NCI-H2107 treated with DMSO at 0.1 percent for 48 hours (cell line): ENCODE measurements at regions not wholly inside any gene's neighbourhood (a gene's known extent, or its start where the extent isn't known, plus 50 kb on each side); places are given as distances from the start of the nearest gene placed in this dataset.

Experiments used
- DNase-seq: peaks from one replicate; lab custom pipeline; 2025; ENCODE audit not compliant: unreplicated experiment; lab: John Stamatoyannopoulos, UW

DNA sequence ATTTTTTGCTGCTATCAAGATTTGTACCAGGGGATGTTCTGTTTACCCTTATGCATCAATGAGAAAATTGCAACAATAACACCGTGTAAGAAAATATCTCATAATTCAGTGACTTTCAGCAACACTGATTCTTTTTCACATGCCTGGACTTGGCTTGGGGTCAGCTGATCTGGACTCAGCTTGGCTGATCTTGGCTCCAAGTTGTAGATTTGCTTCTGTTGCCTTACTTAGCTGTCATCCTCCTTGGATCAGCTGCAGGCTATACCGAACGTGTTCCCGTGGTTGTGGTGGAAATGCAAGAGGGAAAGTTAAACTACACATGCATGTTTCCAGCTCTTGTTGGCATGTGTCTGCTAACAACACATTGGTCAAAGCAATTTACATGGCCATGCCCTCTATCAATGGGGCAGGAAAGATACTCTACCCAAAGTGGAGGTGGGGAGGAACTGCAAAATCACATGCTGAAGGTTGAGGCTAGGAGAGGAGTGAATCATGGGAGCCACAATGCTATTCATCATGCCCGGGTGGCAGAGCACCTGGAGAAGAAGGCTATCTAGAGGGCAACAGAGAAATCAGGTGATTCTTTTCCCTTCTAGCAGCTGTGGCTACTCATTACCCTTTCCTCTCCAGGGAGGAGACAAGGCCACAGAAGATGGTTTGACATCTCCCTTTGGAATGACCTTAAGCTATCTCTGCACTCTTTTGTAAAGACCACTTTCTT lies 1276.3 kb upstream of the AUTS2 start:
- no peak for DNase-seq

DNA sequence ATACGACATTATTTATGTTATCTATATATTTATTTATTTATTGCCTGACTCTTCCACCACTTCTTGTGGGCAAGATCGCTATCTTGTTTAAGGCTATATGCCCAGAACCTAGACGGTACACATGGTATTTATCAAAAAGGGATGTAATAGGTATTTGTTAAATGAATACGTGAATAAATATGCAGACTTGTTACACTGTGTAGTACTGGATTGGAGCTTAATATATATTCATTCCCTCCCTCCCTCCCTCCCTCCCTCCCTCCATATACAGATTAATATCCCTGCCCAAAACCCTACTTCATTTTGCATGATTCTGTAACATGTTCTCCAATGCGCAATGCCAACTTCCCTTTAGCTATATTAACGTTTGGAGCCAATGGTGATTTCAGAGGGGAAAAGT lies 1273.7 kb upstream of the AUTS2 start:
- DNase-seq: no peak

DNA sequence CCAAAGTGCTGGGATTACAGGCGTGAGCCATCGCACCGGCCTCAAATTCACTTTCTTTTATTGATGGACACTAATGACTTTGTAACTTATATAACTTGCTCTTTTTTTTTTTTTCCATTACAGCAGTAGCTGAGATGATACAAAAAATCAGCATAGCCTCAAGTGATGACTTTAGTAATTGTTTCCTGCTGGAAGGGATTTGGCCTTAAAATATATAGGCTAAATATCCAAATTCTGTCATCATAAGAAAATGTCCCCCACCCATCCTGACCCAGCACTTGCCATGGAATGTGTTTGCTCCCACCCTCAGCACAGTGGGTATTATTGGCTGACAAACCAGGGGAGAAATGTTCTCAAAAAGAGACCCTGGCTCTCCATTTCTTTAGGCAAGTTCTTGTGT lies 1264.1 kb upstream of the AUTS2 start:
- DNase-seq: no peak

DNA sequence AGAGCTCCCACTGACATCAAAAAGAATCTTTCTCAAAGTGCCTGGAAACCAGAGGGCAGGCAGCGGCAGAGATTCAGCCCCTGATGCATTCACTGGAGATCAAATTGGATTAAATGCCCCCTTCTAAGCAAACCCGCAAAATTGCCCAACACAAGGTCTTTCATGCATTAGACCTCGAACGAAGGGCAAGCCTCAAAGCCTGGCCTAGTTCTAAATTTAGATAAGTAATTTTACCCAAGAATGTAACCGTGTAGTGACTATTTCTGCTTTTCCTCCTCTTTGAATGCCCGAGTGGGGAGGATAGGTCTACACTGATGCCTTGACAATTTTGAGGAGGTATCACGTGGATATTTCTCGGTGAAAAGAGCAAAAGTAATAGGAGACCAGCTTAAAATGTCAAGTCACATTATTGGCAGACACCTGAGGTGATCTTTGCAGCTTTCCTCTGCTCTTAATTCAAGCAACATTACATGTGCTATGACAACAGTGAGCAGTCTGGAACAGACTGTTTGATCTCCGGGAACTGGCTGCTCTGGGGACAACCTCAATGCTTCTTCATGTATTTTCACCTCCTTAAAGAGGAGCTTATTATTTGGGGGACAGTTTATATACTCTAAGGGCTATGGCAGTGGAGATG lies 1263.5 kb upstream of the AUTS2 start:
- no peak for DNase-seq

DNA sequence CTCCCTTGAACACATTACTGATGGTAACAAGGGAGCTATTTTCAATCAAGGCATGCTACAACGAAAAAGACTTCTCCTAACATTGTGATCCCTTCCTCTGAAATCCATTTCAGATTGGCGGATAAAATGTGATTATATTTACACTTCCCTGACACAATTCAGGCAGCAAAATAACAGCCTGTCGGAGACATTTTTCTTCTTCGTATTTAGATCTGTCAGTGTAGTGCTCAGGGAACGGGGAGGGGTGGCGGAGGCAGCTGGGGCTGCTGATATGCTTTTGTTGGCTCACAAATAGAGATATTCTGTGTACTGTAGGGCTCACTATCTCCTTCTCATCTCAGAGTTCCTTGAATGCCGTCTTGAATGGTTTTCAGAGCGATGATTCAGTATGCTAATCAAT lies 1261.7 kb upstream of the AUTS2 start:
- DNase-seq: no peak

DNA sequence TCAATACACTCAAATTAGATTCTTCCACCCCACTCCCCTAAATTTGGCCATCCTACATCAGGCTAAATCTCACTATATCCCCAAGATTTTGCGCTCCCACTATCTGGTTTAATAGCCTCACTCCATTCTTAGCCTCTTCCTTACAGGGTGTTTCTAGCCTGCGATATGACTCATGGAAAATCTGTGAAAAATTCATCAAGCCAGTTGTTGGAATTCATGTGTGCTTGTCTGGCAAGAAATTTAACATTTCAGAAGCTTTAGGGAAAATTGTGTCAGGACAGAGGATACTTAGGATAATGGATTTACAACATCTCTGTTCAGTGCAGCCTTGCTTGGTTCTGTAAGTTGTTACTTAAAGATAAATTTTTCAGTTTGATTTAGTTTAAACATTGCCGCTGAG lies 1249.9 kb upstream of the AUTS2 start:
- DNase-seq: no peak

DNA sequence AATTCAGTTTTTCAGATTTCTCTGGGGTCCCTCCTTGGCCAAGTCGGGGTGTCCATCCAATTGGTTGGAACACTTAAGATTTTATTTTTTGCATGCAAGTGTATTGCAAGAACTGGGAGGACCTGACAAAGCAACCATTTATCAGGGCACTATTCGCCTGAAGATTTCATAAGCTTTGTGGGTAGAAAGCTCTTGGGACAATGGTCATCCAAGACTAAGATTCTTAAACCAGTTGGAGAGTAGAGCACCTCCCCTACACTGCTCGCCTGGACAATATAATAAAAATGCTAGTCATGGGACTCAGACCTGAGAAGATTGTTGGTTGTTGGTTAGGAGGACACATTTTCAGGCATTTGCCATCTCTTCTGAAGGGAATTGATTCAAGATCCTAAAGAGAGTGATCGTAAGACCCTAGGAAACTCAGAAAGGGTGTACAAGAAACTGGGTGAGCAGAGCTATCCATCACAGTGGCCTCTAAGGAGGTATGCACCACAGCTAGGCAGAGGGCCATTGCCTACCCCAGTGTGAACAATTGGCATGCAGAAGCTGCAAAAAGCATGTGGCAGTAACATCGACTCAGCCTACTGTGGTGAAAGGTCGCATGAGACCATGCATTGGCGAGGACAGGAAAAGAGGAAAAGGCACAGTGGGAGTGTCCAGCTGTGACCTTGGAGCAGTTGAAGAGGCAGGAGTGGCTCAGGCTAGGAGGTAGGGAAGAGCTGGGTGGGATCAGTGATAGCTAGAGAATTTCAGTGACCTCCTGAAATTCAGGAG lies 1235.3 kb upstream of the AUTS2 start:
- DNase-seq: no peak

DNA sequence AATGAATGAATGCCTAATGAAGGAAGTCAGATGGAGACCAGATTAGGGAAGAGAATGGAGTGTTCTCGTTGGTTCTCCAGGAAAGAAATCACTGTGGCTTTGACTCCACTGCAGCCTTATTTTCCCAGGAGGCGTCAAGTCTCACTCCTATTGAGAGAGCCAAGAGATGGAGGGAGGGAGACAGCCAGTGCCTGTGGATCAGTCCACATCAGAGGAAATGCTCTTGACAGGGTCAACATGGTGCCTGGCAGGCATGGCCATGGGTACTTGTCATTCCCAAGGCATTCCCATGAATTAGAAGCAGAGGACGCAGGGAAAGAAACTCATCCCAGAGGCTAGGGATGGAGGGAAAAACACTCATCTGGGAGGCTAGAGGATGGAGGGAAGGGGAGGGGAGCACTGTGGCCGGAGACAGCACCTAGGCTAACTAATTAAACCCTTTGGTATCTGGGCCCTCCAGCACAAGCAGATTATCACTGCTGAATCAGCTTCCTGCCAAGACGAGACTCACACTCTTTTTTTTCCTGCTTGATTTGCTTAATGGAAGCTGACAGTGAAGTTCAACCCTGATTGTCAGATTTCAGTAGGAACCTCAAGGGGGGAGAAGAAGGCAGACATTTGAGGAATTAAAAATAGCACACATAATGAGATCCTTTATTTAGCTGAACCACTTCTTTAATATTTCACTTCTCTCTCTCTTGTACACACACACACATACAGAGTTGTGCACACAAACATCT lies 1233.2 kb upstream of the AUTS2 start:
- no peak for DNase-seq

DNA sequence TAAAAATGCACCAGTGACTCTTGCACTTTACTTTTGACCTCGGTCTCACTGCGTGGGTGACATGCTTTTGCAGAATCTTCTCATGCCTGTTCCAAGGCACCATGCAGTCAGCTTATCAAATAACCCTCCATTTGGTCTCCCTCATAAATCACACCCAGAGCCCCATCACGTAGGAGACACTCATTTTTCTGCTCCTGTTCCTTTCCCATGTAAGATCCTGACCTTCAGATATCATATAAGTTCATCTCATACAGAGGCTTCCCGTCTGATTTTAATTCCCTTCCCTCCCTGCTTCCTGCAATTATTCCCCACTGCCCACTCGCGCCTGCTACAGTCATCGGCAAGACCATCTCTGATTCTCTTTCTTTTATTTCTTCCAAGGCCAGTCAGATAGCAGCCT lies 1226.3 kb upstream of the AUTS2 start:
- no peak for DNase-seq

DNA sequence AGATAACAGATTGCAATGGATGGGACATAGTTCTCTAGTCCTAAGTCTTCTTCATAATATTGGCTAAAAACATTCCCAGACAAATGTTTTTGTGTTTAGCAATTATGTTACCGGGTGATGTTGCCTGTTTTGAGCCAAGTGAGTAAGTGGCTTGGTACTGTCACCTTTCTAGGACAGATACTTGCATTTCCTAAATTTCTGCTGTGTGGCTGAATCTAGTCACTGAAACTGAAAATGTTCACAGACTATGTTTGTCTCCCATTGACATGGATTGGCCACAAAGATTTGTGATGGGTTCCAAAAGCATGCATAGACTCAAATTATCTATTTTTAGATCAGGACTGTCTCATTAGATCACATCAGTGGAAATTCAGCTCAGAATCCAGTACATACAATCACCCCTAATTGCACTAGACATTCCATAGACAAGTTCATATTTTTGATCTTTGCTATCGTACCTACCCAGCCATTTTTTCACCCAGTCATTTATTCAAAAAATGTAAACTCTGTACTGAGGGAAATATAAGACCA lies 1222.1 kb upstream of the AUTS2 start:
- DNase-seq: no peak

DNA sequence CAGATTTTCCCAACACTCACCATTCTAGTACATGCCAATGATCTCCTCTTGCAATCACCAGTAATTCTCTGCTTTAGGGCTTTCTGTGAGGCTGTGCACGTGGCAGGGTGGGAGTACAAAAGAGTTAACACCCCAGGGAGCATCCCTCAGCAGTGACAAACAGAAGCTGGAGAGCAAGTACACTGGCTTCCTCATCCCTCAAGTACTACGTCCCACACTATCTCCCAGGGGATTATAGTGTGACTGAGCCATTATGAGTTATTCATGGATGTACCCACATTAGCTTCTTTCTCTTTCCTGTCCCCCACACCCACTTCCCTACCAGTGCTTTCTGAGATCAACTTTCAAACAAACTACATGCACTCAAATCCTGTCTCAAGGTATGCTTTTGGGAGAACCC lies 1216.5 kb upstream of the AUTS2 start:
- DNase-seq: no peak

DNA sequence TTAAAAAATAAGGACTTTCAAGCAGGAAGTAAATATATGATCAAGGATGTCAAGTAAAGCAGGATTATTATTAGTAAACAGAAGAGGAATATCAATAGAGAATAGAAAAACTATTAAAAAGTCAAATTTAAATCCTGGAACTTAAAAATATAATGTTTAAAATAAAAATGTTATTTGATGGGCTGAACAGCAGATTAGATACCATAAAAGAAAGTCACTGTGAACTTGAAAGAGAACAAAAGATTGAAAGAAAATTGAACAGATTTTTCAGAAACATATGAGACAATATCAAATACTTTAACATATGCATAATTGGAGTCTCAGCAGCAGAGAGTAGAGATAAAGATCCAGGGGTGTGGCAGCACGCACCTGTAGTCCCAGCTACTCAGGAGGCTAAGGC lies 1213.7 kb upstream of the AUTS2 start:
- no peak for DNase-seq

DNA sequence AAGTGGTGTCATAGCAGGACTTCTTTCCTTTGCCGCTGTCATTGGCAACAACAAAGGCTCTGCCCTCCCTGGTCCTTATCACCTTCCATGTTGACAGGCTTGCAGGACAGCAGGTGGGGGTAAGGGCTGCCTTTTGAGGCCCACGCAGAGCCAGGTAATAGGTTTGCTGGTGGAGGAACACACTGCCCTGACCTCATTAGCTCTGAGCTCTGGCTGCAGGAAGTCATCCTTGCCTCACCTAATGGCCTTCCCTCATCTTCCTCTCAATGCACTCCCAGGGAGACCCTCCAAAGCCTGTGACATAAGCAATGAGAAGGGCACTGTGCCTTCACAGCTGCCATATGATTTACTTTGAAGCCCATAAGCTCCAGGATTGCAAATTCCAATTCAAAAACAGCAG lies 1205.2 kb upstream of the AUTS2 start:
- no peak for DNase-seq

DNA sequence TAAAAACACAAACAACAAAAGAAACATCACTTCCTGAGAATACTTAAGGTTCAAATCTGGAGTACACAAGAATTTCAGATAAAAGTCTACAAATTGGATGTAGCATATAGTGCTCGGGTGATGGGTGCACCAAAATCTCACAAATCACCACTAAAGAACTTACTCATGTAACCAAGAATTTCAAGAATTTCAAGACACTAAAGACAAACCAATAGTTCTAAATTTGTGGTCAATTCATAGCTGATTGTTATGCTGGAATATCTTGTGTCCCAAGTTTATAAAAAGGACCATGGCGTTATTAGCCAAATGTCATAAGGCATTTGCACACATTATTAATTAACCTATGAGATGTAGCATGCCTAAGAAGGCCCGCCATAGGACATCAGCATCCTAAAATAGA lies 1204.1 kb upstream of the AUTS2 start:
- no peak for DNase-seq

DNA sequence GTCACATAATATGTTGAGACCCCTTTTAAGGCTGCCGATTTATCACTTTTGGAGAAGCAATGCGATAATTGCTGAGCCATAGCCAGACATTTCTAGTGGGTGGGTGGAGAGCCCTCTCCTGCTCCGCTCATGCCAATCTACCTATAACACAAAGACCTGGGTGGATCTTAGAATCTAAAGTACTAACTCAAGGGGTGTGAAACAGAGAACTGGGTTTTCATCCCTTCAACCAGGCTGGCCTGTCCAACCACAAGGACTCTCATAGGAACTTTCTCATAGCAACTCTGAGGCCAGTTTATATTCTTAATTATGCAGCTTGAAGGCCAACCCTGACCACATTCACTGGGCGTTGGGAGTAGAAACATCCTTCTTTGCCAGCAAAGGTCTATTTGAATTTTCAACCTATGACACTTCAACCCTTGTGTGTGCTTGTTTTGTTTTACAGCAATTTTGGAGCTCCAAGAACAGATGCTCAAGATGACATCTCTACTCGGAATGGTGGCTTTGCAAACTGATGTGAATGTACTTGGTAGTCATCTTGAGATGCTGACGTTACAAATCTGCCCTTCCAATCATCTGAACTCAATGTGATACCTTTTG lies 1198.2 kb upstream of the AUTS2 start:
- DNase-seq: no peak

DNA sequence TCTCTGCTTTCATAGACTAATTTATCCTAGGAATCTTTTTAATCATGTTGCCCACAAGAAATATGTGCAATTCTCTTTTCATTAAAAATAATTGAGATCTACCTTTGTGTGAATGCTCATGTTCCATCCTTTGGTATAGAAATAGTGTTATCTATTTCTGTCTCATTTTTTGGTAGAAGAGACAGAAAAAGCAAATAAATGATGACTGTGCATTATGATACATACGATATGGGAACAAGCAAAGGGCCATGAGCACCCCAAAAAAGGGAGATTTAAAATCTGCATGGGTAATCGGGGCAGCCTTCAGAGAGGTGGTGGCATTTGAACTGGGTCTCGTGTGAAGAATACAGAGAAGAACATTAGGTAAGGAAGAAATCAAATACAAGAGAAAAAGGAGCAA lies 1197.5 kb upstream of the AUTS2 start:
- no peak for DNase-seq

DNA sequence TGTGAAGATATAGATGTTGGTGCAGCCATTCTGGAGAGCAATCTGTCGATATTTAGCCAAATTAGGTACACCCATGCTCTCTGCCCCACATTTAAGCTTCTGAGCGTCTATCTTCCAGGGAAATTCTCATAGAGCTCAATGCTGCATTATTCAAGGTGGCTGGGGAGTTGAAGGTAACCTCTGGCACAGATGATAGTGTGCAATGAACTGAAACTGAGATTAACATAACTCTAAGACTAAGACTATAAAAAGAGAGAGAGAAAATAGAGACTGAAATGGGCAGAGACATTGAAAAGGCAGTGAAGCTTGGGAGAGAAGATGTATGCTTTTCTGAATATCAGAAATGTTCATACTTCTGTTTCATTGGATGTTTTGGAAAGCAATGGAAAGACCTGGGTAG lies 1197.0 kb upstream of the AUTS2 start:
- no peak for DNase-seq

DNA sequence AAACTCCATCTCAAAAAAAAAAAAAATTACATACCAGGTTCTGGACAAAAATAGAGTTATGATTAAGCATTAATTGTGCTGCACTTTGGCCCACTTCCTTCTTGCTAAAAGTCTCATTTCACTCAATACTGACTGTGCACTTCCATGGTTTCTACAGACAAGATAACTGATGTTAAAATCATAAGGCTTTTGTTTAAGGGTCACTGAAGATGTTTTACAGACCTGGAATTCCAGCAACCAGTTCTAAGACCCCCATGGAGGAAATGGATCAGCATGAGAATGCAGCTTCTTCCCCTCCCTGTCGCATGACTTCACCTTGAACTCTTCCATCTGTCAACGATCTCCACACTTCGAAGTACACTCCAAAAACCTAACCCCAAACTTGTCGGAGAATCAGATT lies 1191.8 kb upstream of the AUTS2 start:
- no peak for DNase-seq

DNA sequence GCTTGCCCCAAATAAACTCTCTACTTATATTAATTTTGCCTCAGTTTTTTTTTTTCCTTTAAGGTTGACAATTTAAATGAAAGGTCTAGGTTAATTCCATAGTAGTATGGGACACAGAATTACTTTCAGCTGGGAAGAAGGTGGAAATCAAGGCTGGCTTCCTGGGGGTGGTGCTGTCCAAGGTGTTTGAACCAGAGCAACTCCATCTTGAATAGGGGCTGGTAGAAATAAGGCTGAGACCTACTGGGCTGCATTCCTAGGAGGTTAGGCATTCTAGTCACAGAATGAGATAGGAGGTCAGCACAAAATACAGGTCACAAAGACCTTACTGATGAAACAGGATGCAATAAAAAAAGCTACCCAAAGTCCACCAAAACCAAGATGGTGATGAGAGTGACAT lies 1190.8 kb upstream of the AUTS2 start:
- DNase-seq: no peak

DNA sequence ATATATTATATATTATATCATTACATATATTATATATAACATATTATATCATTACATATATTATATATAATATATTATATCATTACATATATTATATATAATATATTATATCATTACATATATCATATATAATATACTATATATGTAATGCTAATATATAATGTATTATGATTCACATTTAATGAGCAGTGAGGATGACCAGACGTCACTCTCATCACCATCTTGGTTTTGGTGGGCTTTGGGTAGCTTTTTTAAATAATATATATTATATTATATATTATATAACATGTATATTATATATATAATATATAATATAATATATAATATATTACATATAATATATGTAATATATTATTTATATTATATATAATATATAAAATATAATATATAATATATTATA lies 1189.4 kb upstream of the AUTS2 start:
- DNase-seq: no peak

DNA sequence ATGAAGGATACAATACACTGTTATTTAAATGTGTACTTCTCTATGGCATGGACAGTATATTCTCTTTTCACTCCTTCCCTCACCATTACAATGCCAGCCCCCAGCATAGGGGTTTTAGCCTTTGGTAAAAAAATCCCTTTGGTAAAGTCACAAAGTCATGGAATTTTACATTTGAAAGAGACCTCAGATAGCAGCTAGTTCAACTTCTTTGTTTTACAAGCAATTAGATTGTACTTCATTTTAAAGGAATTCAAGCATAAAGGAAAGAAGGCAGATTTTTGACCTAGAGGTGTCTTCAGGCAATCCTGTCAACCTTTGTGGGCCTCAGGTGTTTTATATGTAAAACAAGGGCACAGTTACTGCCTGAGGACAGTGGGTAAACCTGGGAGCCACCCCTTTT lies 1188.4 kb upstream of the AUTS2 start:
- no peak for DNase-seq
